ENCODE measurements at regions not wholly inside any gene's neighbourhood (a gene's known extent, or its start where the extent isn't known, plus 50 kb on each side); places are given as distances from the start of the nearest gene placed in this dataset.

GRCh38 chr14:106811162-106811561 lies 1284.8 kb downstream of the TMEM121 start:
- no peak for DNase-seq

GRCh38 chr14:106812788-106813476 lies 1286.5 kb downstream of the TMEM121 start:
- DNase-seq, result no peak

DNA sequence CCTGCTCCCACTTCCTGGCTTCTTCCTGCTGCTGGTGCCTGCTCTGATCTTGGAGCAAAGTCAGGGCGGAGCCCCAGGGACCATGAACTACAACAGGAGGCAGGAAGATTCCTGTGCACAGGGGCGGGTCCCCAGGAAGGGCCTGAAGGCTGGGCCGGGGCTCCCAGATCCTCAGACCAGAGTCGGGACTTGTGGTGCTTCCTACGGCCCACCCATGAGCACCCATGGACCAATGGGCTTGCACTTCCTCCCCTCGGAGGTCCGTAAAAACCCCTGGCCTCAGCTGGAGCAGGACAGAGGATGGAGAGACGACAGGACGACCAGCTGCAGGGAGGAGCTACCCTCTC lies 1287.1 kb downstream of the TMEM121 start:
- DNase-seq, result no peak

GRCh38 chr14:106820119-106820518 lies 1293.7 kb downstream of the TMEM121 start:
- no peak for DNase-seq

DNA sequence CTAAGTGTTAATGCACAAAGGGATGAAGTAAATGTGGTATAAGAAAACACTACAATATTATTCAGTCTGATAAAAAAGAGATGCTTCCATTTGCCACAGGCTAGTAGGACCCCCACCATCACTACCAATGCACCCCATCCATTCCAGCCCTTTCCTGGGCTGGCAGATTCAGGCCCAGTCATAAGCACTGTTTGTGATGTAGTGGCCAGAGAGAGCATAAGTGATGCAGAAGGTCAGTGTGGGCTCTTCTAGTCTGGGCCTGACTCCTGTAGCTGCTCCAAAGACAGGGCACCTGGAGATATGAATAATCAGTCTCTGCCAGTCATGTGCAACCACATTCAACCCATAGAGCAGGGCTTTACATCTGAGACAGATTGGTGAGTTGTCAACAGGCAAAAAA lies 1294.7 kb downstream of the TMEM121 start:
- DNase-seq, result no peak

GRCh38 chr14:106822905-106823304 lies 1296.5 kb downstream of the TMEM121 start:
- no peak for DNase-seq

- no peak for DNase-seq
These were observed 1297.2 kb downstream of the TMEM121 start for GRCh38 chr14:106823552-106823951.

GRCh38 chr14:106826833-106827369 lies 1300.5 kb downstream of the TMEM121 start:
- no peak for DNase-seq

DNA sequence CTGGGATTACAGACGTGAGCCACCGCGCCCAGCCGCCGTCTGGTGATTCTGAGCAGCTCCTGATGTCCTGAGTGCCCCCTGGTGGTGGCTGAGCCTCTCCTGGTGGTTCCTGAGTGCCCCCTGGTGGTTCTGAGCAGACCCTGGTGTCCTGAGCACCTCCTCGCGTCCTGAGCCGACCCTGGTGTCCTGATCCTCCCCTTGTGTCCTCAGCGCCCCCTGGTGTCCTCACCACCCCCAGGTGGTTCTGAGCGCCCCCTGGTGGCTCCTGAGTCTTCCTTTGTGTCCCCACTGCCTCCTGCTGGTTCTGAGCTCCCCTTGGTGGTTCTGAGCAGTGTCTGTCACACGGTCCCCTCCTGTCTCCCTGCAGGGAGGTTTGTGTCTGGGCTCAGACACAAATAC lies 1304.9 kb downstream of the TMEM121 start:
- no peak for DNase-seq

DNA sequence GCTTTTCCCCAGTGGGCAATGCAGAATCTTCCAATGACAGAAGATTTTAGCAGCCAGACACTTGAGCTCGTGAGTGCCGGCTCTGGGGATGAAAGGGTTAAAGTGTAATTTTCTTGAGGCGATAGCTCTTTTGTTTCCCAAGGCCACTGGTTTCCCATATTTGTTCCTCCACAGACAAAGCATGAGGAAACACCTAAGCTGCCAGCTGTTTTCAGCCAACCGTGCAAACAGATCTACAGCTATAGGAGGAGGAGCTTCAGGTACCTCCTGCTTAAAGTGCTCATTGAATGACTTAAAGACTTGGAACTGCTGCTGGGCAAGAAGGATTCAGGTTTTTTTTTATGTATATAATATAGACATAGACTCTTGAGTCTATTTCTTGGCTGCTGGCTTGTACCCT lies 1311.5 kb downstream of the TMEM121 start:
- DNase-seq, result no peak

- no peak for DNase-seq
These were observed 1312.8 kb downstream of the TMEM121 start for GRCh38 chr14:106838991-106839769.

GRCh38 chr14:106840258-106840657 lies 1313.9 kb downstream of the TMEM121 start:
- no peak for DNase-seq

DNA sequence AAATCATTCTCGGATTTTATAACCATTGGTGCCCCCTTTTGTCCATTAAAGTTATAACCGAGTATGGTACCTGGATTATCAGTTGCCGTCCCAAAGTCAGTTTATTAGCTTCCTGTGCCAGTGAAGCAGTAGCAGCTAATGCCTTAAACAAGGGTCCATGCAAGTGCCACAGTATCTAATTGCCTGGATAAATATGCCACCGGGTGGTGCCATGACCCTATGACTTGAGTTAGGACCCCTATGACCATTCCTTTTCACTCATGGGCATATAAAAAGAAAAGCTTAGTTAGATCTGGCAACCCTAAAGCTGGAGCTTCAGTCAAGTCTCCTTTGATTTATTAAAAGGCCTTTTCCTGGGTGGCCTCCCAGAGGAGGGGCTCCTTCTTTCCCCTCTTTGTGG lies 1314.6 kb downstream of the TMEM121 start:
- no peak for DNase-seq

- DNase-seq, result no peak
These were observed 1315.3 kb downstream of the TMEM121 start for GRCh38 chr14:106841701-106842100.

GRCh38 chr14:106842687-106843086 lies 1316.3 kb downstream of the TMEM121 start:
- DNase-seq, result no peak

DNA sequence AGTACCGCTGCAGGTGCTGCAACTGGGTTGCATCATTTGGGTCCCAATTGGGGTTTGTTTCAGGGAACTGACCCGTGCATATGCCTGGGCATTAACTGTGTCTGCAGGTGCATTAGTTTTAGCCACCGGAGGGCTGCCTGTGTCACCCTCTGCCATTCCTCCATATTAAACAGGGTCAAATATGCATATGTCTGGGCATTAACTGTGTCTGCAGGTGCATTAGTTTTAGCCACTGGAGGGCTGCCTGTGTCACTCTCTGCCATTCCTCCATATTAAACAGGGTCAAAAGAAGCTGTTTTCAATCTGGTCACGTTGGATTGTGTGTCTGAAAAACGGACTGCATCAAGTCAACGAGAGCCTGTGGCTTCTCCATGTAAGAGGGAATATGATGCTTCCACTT lies 1317.0 kb downstream of the TMEM121 start:
- no peak for DNase-seq

DNA sequence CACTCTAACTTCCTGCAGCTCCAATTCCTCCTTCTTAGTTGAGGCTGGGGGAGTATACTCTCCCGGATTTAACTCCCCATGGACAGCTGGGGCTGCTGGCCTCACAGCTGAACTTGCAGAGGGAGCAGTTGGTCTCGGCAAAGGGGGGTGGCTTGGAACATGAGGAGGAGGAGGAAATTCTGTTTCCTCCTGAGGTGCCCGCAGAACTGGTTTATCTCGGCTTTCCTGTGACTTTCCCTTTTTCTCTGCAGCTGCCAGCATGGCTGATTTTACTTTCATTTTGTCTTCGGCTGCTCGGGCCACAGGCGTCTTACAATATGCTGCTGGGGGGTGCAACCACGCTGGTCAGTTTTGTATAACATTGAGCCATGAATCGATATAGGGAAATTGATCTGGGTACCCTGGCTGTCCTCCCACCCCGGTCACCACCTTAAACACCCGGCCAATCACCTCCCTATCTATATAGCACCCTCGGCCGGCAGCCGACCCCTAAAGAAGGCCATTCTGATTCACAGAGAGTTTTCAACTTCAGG lies 1317.6 kb downstream of the TMEM121 start:
- DNase-seq, result no peak

- no peak for DNase-seq
These were observed 1318.4 kb downstream of the TMEM121 start for GRCh38 chr14:106844608-106845285.

DNA sequence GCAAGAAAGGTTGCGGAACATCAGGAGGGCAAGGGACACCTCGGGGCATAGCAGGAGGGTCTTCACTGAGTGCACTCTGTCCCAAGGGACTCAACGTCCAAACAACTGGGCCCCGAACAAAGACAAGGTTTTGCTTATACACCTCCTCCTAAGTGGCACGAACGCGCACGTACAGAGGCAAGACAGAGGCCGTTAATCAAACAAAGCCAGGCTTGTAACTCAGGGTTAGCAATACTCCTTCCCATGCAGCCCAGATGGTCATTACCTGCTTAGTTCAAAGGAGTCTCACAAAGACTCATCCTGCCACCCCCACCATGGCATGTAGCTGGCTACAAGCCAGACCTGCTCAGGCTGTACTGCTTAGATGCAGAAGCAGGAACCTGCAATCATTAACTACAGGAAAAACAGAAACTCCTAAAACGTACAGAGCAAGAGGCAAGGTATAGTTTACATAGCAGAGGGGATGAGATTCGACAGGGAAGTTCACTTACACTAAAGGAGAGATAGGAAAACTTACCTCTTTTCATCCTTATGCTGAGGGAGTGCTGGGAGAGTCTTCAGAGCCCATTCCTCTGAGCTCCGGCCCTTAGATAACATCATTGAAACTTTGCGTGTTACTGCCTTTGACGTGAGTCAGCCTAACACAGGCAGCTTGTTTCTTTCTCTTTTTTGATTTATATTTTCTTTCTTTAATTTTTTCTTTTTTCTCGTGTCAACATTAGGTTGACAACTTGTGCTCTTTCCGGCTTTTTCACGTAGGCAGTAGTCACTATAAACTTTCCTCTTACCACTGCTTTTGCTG lies 1319.1 kb downstream of the TMEM121 start:
- no peak for DNase-seq

DNA sequence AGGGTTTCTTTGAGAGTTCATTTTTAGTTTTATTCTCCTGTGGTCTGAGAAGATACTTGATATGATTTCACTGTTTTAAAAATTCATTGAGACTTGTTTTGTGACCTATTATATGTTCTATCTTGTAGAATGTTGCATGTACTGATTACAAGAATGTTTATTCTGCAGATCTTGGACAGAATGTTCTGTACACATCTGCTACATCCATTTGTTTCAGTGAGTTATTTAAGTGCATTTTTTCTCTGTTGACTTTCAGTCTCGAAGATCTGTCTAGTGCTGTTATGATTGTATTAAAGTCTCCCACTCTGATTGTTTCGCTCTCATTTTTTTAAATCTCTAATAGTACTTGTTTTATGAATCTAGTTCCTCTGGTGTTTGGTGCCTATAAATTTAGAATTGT lies 1319.8 kb downstream of the TMEM121 start:
- DNase-seq, result no peak

- no peak for DNase-seq
These were observed 1322.1 kb downstream of the TMEM121 start for GRCh38 chr14:106848330-106849121.

All from left hindlimb (tissue), 1 donor.